GM23338 (cell line): ENCODE measurements at regions not wholly inside any gene's neighbourhood (a gene's known extent, or its start where the extent isn't known, plus 50 kb on each side); places are given as distances from the start of the nearest gene placed in this dataset.

Experiments used
- ATAC-seq: fragments of 200-7000 bp; cut with Tn5 transposase; 3 replicates; pipeline ENCODE4 v1.9.1; 2020
- DNase-seq: peaks from one replicate; pipeline ENCODE4 v3.0.0-alpha.2; 2015; ENCODE audit warnings: low spot score
- H2AFZ ChIP-seq: fragments of 200-600 bp; sonication (generic); 2 replicates; pipeline ENCODE4 v1.8.0; 2016; ENCODE audit warnings: antibody characterized with exemption, mild to moderate bottlenecking, moderate library complexity
- H3F3A ChIP-seq: fragments of 200-600 bp; sonication (generic); replicated peaks from 2 replicates; pipeline ENCODE4 v1.8.0; 2017; ENCODE audit warnings: antibody characterized with exemption, mixed run types, low read depth
- H3K27ac ChIP-seq: fragments of 200-600 bp; sonication (generic); 2 replicates; pipeline ENCODE4 v1.6.1; 2016; ENCODE audit warnings: low read depth
- H3K27me3 ChIP-seq: fragments of 200-600 bp; sonication (generic); 2 replicates; pipeline ENCODE4 v1.8.0; 2016; ENCODE audit warnings: mild to moderate bottlenecking, mixed run types, moderate library complexity; ENCODE audit not compliant: insufficient read depth
- H3K36me3 ChIP-seq: fragments of 200-600 bp; sonication (generic); 2 replicates; pipeline ENCODE4 v1.8.0; 2016; ENCODE audit warnings: mild to moderate bottlenecking; ENCODE audit not compliant: insufficient read depth
- H3K4me1 ChIP-seq: fragments of 200-600 bp; sonication (generic); 2 replicates; pipeline ENCODE4 v1.8.0; 2016; ENCODE audit warnings: mild to moderate bottlenecking, moderate library complexity; ENCODE audit not compliant: insufficient read depth
- H3K4me2 ChIP-seq: fragments of 200-600 bp; sonication (generic); 2 replicates; pipeline ENCODE4 v1.7.1; 2017; ENCODE audit warnings: mixed run types
- H3K4me3 ChIP-seq: fragments of 200-600 bp; sonication (generic); 2 replicates; pipeline ENCODE4 v1.6.1; 2016; ENCODE audit warnings: mixed run types
- H3K79me2 ChIP-seq: fragments of 200-600 bp; sonication (generic); replicated peaks from 2 replicates; pipeline ENCODE4 v1.8.0; 2017; ENCODE audit warnings: mild to moderate bottlenecking; ENCODE audit not compliant: insufficient read depth
- H3K9me2 ChIP-seq: fragments of 200-600 bp; sonication (generic); 2 replicates; pipeline ENCODE4 v1.8.0; 2017; ENCODE audit not compliant: insufficient read depth
- H4K20me1 ChIP-seq: fragments of 200-600 bp; sonication (generic); replicated peaks from 2 replicates; pipeline ENCODE4 v1.8.0; 2017; ENCODE audit warnings: mild to moderate bottlenecking; ENCODE audit not compliant: insufficient read depth
- H3K27ac Mint-ChIP-seq: 2 replicates; pipeline ENCODE4 v1.8.0; 2020; ENCODE audit warnings: inconsistent platforms, mild to moderate bottlenecking, moderate library complexity, mixed read lengths
- H3K27me3 Mint-ChIP-seq: 3 replicates; pipeline ENCODE4 v1.8.0; 2022; ENCODE audit warnings: low read depth, mild to moderate bottlenecking, moderate library complexity, mixed read lengths, inconsistent platforms; ENCODE audit not compliant: insufficient read depth, poor library complexity
- H3K36me3 Mint-ChIP-seq: 3 replicates; pipeline ENCODE4 v1.8.0; 2021; ENCODE audit warnings: low read depth, mild to moderate bottlenecking, inconsistent platforms, moderate library complexity, mixed read lengths
- H3K4me1 Mint-ChIP-seq: 3 replicates; pipeline ENCODE4 v1.8.0; 2020; ENCODE audit warnings: mild to moderate bottlenecking, inconsistent platforms, mixed read lengths
- H3K4me3 Mint-ChIP-seq: 3 replicates; pipeline ENCODE4 v1.8.0; 2021; ENCODE audit warnings: moderate library complexity, mild to moderate bottlenecking, inconsistent platforms, mixed read lengths
- H3K9me3 Mint-ChIP-seq: 3 replicates; pipeline ENCODE4 v1.8.0; 2020; ENCODE audit warnings: moderate library complexity, mild to moderate bottlenecking, inconsistent platforms, mixed read lengths
- EZH2phosphoT487 ChIP-seq: fragments of 200-600 bp; sonication (generic); IDR thresholded peaks from one replicate; pipeline ENCODE4 v1.8.1; 2018; ENCODE audit warnings: antibody characterized with exemption; ENCODE audit not compliant: unreplicated experiment
- POLR2AphosphoS5 ChIP-seq: IDR thresholded peaks from 2 replicates; pipeline ENCODE4 v1.6.1; 2016; ENCODE audit warnings: antibody characterized with exemption, low read depth
- ZNF114 ChIP-seq: fragments of 250-450 bp; sonication (Bioruptor Pico); IDR thresholded peaks from 2 replicates; pipeline ENCODE4 v1.5.0; 2020; ENCODE audit warnings: mild to moderate bottlenecking, moderate library complexity
- ZNF331 ChIP-seq: fragments of 250-450 bp; sonication (Bioruptor Pico); IDR thresholded peaks from 2 replicates; pipeline ENCODE4 v1.5.0; 2020; ENCODE audit warnings: low read depth, mild to moderate bottlenecking, moderate library complexity
- TF ChIP-seq, protein P1 (sequence below): IDR thresholded peaks from 2 replicates; pipeline ENCODE4 v1.6.1; 2016; ENCODE audit warnings: antibody characterized with exemption
- TF ChIP-seq, protein P2 (sequence below): fragments of 250-450 bp; sonication (Bioruptor Pico); IDR thresholded peaks from 2 replicates; pipeline ENCODE4 v1.5.0; 2020; ENCODE audit warnings: mild to moderate bottlenecking, moderate library complexity

DNA sequence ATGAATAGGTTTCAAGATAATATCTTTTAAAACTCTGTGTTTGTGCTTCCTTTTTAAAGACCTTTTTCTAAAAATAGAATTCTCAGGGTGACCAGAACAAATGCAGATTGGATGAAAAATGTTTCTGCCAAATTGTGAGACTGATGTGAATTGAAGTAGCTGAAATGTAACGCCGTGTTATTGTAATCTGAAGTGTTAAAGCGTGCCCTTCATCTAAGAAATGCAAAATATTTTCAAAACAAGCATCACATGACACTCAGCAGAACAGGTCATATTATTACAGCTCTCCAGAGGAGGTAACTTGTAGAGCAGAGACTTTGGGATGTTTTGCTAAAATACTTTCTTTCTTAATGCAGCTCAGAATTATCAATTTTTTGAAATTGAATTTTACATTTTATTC lies 90.0 kb upstream of the PLEKHA5 start:
- ATAC-seq (no peak), DNase-seq (no peak)
- H3K9me3 Mint-ChIP-seq = peaks cover 1% of the 10 kb centered on the region; the same call in 2 of the 3 replicates
- Histone ChIP-seq H3K4me2 (no peak overlapping the region), H2AFZ (no peak overlapping the region), H3F3A (no peaks in the 10 kb centered on the region), H3K27ac (no peak overlapping the region), H4K20me1 (no peaks in the 10 kb centered on the region), H3K9me2 (peaks cover 10% of the 10 kb centered on the region; the same call in 1 of the 2 replicates), H3K36me3 (no peaks in the 10 kb centered on the region), H3K27me3 (no peaks in the 10 kb centered on the region), H3K79me2 (no peaks in the 10 kb centered on the region), H3K4me1 (peaks cover 13% of the 10 kb centered on the region; the same call in 1 of the 2 replicates), H3K4me3 (no peak overlapping the region)
- 0 out of 3 replicates have a peak, but pooled peaks cover 3% of the 10 kb centered on the region for H3K4me1 Mint-ChIP-seq
- H3K4me3 Mint-ChIP-seq = no peak overlapping the region
- peaks cover 1% of the 10 kb centered on the region; the same call in 2 of the 3 replicates for H3K36me3 Mint-ChIP-seq
- H3K27me3 Mint-ChIP-seq = no peaks in the 10 kb centered on the region
- H3K27ac Mint-ChIP-seq = no peak overlapping the region
- TF ChIP-seq, protein P1, sequence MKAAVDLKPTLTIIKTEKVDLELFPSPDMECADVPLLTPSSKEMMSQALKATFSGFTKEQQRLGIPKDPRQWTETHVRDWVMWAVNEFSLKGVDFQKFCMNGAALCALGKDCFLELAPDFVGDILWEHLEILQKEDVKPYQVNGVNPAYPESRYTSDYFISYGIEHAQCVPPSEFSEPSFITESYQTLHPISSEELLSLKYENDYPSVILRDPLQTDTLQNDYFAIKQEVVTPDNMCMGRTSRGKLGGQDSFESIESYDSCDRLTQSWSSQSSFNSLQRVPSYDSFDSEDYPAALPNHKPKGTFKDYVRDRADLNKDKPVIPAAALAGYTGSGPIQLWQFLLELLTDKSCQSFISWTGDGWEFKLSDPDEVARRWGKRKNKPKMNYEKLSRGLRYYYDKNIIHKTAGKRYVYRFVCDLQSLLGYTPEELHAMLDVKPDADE = no peak

DNA sequence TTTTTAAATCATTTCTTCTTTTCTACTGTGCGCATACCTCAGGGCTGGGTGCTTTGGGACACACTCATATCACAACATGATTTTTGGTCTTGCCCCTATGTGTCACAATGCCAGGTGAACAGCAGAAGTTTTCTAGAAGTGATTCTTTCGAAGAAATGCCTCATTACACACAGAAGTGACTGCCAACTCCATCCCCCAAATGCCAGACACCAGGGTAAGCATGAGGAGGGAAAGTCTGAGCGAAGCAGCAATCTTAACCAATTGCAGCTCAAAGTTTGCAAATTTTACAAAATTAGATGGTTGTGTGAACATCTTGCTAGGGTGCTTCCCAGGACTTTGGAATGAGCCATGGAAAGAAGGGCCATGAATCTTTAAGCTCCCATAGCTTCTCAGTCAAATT lies 87.3 kb upstream of the PLEKHA5 start:
- Mint-ChIP-seq H3K4me1 (0 out of 3 replicates have a peak, but pooled peaks cover 3% of the 10 kb centered on the region), H3K27ac (no peak overlapping the region), H3K4me3 (no peak overlapping the region), H3K36me3 (peaks cover 1% of the 10 kb centered on the region), H3K9me3 (no peaks in the 10 kb centered on the region; the same call in 2 of the 3 replicates), H3K27me3 (no peaks in the 10 kb centered on the region)
- Histone ChIP-seq H3K9me2 (no peaks in the 10 kb centered on the region), H3K27ac (no peak overlapping the region), H3K27me3 (no peaks in the 10 kb centered on the region), H2AFZ (no peak overlapping the region), H3K4me2 (no peak overlapping the region), H3F3A (no peaks in the 10 kb centered on the region), H3K36me3 (no peaks in the 10 kb centered on the region), H3K4me3 (no peak overlapping the region), H3K4me1 (peaks cover 7% of the 10 kb centered on the region; the same call in 1 of the 2 replicates), H3K79me2 (no peaks in the 10 kb centered on the region), H4K20me1 (no peaks in the 10 kb centered on the region)
- TF ChIP-seq POLR2AphosphoS5 = no peak
- no peak for TF ChIP-seq ZNF331 (CRISPR knock-in tag)
- no peak for TF ChIP-seq EZH2phosphoT487
- TF ChIP-seq, protein P1 = no peak
- DNase-seq (no peak), ATAC-seq (no peak)

DNA sequence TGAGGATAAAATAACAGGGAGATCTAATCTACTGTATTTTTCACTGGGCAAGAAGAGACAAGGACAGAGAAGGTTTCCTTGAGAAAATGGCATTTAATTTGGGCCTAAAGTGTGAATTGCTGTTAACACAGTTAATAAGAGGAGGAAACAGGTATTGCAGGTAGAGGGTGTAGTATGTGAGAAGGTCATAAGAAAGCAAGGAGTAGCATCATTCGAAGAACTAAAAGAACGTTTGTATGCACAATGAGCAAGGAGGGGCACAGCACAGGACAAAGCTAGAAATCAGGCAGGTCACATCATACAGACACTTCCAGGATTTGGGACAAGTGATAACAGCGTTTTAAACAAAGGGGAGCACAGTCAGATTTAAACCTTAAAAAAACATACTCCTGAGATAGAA lies 85.1 kb upstream of the PLEKHA5 start:
- H3K4me3 Mint-ChIP-seq = no peak overlapping the region
- TF ChIP-seq, protein P2, sequence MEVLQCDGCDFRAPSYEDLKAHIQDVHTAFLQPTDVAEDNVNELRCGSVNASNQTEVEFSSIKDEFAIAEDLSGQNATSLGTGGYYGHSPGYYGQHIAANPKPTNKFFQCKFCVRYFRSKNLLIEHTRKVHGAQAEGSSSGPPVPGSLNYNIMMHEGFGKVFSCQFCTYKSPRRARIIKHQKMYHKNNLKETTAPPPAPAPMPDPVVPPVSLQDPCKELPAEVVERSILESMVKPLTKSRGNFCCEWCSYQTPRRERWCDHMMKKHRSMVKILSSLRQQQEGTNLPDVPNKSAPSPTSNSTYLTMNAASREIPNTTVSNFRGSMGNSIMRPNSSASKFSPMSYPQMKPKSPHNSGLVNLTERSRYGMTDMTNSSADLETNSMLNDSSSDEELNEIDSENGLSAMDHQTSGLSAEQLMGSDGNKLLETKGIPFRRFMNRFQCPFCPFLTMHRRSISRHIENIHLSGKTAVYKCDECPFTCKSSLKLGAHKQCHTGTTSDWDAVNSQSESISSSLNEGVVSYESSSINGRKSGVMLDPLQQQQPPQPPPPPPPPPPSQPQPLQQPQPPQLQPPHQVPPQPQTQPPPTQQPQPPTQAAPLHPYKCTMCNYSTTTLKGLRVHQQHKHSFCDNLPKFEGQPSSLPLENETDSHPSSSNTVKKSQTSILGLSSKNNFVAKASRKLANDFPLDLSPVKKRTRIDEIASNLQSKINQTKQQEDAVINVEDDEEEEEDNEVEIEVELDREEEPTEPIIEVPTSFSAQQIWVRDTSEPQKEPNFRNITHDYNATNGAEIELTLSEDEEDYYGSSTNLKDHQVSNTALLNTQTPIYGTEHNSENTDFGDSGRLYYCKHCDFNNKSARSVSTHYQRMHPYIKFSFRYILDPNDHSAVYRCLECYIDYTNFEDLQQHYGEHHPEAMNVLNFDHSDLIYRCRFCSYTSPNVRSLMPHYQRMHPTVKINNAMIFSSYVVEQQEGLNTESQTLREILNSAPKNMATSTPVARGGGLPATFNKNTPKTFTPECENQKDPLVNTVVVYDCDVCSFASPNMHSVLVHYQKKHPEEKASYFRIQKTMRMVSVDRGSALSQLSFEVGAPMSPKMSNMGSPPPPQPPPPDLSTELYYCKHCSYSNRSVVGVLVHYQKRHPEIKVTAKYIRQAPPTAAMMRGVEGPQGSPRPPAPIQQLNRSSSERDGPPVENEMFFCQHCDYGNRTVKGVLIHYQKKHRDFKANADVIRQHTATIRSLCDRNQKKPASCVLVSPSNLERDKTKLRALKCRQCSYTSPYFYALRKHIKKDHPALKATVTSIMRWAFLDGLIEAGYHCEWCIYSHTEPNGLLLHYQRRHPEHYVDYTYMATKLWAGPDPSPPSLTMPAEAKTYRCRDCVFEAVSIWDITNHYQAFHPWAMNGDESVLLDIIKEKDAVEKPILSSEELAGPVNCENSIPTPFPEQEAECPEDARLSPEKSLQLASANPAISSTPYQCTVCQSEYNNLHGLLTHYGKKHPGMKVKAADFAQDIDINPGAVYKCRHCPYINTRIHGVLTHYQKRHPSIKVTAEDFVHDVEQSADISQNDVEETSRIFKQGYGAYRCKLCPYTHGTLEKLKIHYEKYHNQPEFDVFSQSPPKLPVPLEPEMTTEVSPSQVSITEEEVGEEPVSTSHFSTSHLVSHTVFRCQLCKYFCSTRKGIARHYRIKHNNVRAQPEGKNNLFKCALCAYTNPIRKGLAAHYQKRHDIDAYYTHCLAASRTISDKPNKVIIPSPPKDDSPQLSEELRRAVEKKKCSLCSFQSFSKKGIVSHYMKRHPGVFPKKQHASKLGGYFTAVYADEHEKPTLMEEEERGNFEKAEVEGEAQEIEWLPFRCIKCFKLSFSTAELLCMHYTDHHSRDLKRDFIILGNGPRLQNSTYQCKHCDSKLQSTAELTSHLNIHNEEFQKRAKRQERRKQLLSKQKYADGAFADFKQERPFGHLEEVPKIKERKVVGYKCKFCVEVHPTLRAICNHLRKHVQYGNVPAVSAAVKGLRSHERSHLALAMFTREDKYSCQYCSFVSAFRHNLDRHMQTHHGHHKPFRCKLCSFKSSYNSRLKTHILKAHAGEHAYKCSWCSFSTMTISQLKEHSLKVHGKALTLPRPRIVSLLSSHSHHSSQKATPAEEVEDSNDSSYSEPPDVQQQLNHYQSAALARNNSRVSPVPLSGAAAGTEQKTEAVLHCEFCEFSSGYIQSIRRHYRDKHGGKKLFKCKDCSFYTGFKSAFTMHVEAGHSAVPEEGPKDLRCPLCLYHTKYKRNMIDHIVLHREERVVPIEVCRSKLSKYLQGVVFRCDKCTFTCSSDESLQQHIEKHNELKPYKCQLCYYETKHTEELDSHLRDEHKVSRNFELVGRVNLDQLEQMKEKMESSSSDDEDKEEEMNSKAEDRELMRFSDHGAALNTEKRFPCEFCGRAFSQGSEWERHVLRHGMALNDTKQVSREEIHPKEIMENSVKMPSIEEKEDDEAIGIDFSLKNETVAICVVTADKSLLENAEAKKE (CRISPR knock-in tag) = no peak
- no peak for TF ChIP-seq ZNF114 (CRISPR knock-in tag)

More for the DNA sequence above, 85.1 kb upstream of the PLEKHA5 start:
- Mint-ChIP-seq H3K27me3 (no peaks in the 10 kb centered on the region), H3K27ac (no peak overlapping the region), H3K9me3 (no peaks in the 10 kb centered on the region; the same call in 2 of the 3 replicates), H3K4me1 (0 out of 3 replicates have a peak, but pooled peaks cover 3% of the 10 kb centered on the region), H3K36me3 (peaks cover 5% of the 10 kb centered on the region)
- H3K4me3 ChIP-seq = no peak overlapping the region
- no peak overlapping the region for H3K27ac ChIP-seq
- H2AFZ ChIP-seq = no peak overlapping the region
- H3F3A ChIP-seq = no peaks in the 10 kb centered on the region
- DNase-seq (no peak), ATAC-seq (no peak; the same call in 2 of the 3 replicates)
- no peaks in the 10 kb centered on the region for H4K20me1 ChIP-seq
- no peaks in the 10 kb centered on the region for H3K79me2 ChIP-seq
- no peaks in the 10 kb centered on the region for H3K27me3 ChIP-seq
- H3K4me1 ChIP-seq = peaks cover 6% of the 10 kb centered on the region; the same call in 1 of the 2 replicates
- no peaks in the 10 kb centered on the region for H3K36me3 ChIP-seq
- no peak overlapping the region for H3K4me2 ChIP-seq
- H3K9me2 ChIP-seq = no peaks in the 10 kb centered on the region
